B cell (primary cell): ENCODE measurements at regions not wholly inside any gene's neighbourhood (a gene's known extent, or its start where the extent isn't known, plus 50 kb on each side); places are given as distances from the start of the nearest gene placed in this dataset.

Experiments
- CTCF ChIP-seq: fragments of 200-600 bp; IDR thresholded peaks from one replicate; pipeline ENCODE4 v1.8.0; 2022; ENCODE audit warnings: antibody characterized with exemption, mild to moderate bottlenecking
- EZH2 ChIP-seq: IDR thresholded peaks from 2 replicates; pipeline ENCODE4 v1.6.1; 2012; ENCODE audit warnings: borderline replicate concordance, low read depth, mild to moderate bottlenecking, moderate library complexity, low read length; ENCODE audit not compliant: insufficient read depth, poor library complexity, severe bottlenecking

GRCh38 chr10:52683776-52684175 lies 88.8 kb downstream of the MBL2 start:
- TF ChIP-seq CTCF (no peak), EZH2 (no peak)
